Inflammatory macrophage treated with lipopolysaccharide for 1 hour (primary cell): ENCODE measurements at regions not wholly inside any gene's neighbourhood (a gene's known extent, or its start where the extent isn't known, plus 50 kb on each side); places are given as distances from the start of the nearest gene placed in this dataset.
A peak's percentile ranks its signal among the peaks of the same experiment; 100 is the strongest.

Experiments used
- DNase-seq, 2 donors: peaks; one replicate each; pipeline ENCODE4 v3.0.0-alpha.2; 2020 to 2022

GRCh38 chr3:70789878-70790277 is 477.4 kb upstream of the MDFIC2 start:
- no peak for DNase-seq

GRCh38 chr3:70780790-70781189 is 468.4 kb upstream of the MDFIC2 start:
- no peak for DNase-seq

GRCh38 chr3:70779296-70779695 is 466.9 kb upstream of the MDFIC2 start:
- DNase-seq = no peak

GRCh38 chr3:70776081-70776480 is 463.6 kb upstream of the MDFIC2 start:
- DNase-seq = no peak

GRCh38 chr3:70775257-70775656 is 462.8 kb upstream of the MDFIC2 start:
- DNase-seq = no peak

GRCh38 chr3:70774641-70775040 is 462.2 kb upstream of the MDFIC2 start:
- no peak for DNase-seq

- peak; percentile 62 to 63 for DNase-seq
Observed at GRCh38 chr3:70771426-70772147, 459.1 kb upstream of the MDFIC2 start.

- no peak for DNase-seq
Observed at GRCh38 chr3:70770650-70771049, 458.2 kb upstream of the MDFIC2 start.

- DNase-seq = no peak
Observed at GRCh38 chr3:70766301-70766700, 453.9 kb upstream of the MDFIC2 start.

GRCh38 chr3:70763894-70764293 is 451.5 kb upstream of the MDFIC2 start:
- DNase-seq = no peak

- no peak for DNase-seq
Observed at GRCh38 chr3:70757658-70758057, 445.2 kb upstream of the MDFIC2 start.

- no peak for DNase-seq
Observed at GRCh38 chr3:70755526-70755925, 443.1 kb upstream of the MDFIC2 start.

- peak; percentile 4 to 7 for DNase-seq
Observed at GRCh38 chr3:70754314-70754713, 441.9 kb upstream of the MDFIC2 start.

GRCh38 chr3:70753572-70753971 is 441.1 kb upstream of the MDFIC2 start:
- DNase-seq = no peak

- no peak for DNase-seq
Observed at GRCh38 chr3:70752051-70752450, 439.6 kb upstream of the MDFIC2 start.

GRCh38 chr3:70749122-70749521 is 436.7 kb upstream of the MDFIC2 start:
- DNase-seq = no peak

GRCh38 chr3:70748593-70748992 is 436.2 kb upstream of the MDFIC2 start:
- DNase-seq = no peak

- DNase-seq = no peak
Observed at GRCh38 chr3:70747847-70748246, 435.4 kb upstream of the MDFIC2 start.

GRCh38 chr3:70744536-70744935 is 432.1 kb upstream of the MDFIC2 start:
- no peak for DNase-seq

- DNase-seq = no peak
Observed at GRCh38 chr3:70743754-70744153, 431.3 kb upstream of the MDFIC2 start.

- DNase-seq = no peak
Observed at GRCh38 chr3:70742081-70742480, 429.6 kb upstream of the MDFIC2 start.

GRCh38 chr3:70740872-70741271 is 428.4 kb upstream of the MDFIC2 start:
- DNase-seq = no peak

- DNase-seq = no peak
Observed at GRCh38 chr3:70740071-70740470, 427.6 kb upstream of the MDFIC2 start.

- no peak for DNase-seq
Observed at GRCh38 chr3:70738291-70738681, 425.8 kb upstream of the MDFIC2 start.

GRCh38 chr3:70737666-70738290 is 425.3 kb upstream of the MDFIC2 start:
- no peak for DNase-seq
